TTC549 (cell line): ENCODE measurements at regions not wholly inside any gene's neighbourhood (a gene's known extent, or its start where the extent isn't known, plus 50 kb on each side); places are given as distances from the start of the nearest gene placed in this dataset.

Experiments
- FAIRE-seq: peaks from 2 replicates; lab custom pipeline; 2012; peaks lifted over from hg19 to GRCh38; lab: Jason Lieb, UNC

DNA sequence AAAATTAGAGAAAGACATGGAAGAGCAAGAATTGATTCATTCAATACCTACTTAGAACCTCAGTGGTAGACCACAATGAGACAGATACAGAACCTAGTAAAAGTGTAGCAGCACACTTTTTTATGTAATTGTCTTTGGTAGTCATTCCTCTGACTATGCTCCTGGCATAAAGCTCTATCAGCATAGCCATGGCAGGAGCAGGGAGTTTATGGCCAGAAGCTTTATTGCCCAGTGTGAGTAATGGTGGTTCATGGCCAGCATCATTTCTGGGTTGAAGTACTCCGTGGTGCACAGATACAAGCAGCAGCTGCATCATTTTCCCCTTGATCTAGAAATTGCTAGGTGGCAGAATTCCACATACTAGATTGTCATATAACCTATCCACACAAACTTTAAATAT is 352.6 kb downstream of the TBC1D4 start:
- FAIRE-seq = no peak

DNA sequence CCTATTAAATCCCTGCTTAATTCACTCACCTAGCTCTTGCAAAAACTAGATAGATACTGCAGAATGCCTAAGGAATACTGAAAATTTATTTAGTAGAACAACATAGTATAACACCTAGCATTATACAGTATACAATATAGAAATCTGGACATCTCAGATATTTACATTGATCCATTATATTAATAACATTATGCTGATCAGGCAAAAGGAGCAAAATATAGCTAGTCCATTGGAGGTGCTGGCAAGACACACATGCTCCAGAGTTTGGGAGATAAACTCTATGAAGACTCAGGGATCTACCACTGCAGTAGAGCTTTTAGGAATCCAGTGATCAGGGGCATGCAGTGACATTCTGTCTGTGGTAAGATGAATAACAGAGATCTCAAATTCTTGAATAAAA is 357.6 kb downstream of the TBC1D4 start:
- no peak for FAIRE-seq

DNA sequence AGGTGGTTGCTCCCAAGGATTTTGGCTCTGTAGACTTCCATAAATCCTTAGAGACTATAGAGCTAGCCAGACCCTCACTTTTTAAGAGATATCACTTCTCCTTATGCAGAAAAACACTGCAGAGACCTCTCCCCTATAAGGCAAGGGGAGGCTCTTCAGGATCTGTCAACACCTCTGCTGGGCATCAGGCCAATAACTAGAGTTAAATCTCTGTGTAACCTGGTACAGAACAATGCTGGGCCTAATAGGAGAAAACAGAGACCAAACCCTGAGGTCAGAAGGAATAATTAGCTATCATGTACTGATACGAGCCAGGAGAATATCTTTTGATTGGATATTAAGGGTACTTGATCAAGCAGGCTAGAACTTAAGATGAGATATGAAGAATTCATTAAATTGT is 358.5 kb downstream of the TBC1D4 start:
- FAIRE-seq = no peak

DNA sequence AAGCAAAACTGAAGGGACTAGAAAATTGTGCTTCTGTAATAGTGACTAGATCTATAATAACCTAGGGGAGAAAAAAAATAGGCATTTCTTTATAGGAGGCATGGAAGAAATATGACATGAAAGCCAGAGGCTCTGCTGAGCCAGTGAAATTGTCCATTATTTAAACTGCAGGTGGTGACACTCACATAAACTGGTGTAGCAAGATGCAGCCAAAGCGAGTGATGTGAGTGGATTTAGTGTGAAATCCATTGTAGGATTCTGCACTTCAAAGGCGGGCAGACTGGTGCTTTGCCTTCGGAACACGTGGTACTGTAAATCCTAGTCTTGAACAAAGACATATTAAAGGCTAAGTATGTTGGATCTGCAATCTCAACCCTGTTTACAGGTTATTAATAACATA is 361.9 kb downstream of the TBC1D4 start:
- no peak for FAIRE-seq

DNA sequence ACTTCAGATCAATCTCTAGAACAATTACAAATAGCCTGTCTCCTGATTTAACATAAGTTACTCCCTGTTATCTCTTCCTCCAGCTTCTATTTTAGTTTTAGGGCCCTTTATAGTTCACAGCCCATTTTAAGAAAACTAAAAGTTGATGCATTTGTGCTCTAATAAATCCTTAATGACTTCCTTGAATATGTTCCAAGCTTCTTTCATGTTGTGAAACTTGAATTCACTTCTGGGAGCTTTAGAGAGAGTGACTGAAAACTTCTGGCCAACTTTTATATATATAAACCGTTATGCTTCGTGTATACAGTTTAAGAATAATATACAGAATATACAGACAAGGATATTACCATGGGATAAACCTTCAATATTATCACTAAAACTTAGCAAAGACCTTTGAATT is 366.8 kb downstream of the TBC1D4 start:
- FAIRE-seq = no peak

DNA sequence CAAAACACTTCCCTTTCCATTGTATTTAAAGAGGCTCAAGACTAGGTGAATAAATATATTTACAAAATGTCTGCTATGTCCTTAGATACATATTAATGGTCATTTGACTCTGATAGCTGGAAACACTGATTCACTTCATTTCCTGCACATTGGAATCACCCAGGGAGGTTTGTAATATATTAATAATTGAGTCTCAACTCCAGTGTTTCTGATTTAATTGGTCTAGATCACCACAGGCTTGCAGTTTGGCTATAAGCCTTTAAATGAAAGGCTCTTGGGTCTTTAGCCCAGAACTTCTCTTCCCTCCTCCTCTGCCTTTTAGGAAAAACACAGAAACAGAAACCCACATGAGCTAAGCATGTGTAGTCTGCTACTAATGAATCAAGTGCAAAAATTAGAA is 378.0 kb downstream of the TBC1D4 start:
- FAIRE-seq = no peak

DNA sequence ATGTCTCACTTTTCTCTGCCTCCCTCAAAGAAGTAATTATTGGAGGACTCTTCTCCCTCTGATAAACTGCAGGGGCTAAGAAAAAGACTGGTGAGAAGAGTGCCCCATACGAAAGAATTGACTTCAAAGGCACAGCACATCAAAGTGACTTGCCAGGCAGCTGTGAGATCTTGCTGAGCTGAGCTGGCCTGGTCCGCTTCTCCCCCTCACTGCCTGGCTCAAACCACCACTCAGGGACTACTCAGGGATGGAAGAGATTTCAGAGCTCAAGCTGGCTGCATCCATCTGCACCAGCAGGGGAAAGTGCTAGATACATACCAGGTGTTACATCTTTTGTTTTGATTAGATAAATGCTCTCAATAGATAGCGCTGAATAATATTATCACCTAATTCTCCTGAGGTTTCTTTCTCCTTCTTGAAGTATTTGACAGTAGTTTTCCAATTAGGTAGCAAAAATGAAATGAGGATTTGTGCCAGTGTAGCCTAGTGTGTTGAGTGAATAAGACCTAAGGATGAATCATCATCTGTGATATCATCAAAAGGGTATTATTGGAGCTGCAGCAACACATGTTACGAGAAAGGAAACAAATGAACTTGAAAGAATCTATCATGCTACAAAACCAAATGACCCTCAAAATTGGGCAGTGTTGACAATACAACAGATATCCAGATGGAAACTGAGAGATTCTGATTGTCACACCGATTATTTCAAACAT is 379.8 kb downstream of the TBC1D4 start:
- FAIRE-seq = no peak

DNA sequence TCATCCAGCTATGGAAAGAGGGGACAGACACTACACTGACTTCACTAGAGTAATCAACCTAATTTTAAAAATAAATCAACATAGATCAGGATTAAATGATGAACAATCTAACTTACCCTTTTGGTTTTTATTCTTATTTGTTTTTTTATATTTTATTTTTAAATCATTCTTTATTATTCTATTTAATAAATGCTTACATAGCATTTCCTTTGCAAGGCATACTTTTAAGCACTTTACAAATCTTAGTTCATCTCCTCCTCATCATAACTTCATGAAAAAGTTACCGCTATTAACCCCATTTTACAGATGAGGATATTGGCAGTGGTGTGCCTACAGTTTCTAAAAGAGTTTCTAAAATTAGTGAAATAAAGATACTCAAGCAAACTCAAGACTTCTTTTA is 380.6 kb downstream of the TBC1D4 start:
- FAIRE-seq = no peak

DNA sequence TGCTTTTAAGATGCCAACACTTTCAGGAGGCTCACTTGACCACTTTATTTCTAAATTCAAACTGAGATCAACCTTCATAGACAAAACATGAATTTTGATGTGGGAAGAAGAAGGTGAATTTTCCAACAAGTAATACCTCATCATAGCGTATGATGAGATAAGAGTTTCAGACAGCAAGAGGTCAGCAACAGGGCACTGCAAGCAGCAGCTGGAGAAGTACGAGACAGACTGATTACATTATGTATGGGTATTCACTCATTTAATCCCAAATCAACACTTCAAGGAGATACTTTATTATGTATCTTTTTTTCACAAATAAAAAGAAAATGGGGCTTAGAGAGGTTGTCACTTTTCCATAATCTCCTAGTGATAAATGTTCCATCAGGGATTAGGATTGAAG is 389.8 kb downstream of the TBC1D4 start:
- no peak for FAIRE-seq

DNA sequence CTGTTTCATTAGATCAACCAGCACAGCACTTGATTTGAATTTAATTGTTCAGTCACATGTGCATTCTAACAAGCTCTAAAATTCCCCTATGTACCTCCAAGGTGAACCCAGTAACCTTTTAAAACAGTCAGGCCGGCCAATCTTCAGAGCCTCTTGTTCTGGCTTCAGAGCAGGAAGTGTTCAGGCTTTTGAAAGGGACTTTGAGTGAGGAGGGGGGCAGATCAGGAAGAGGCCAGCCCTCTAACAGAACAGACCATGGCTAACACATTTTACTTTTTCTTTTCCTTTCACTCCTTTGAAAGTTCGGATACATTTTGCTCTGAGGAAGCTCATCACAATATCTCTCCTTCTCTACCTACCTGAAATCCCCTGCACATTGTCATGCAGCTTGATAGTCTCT is 390.3 kb downstream of the TBC1D4 start:
- FAIRE-seq = no peak

DNA sequence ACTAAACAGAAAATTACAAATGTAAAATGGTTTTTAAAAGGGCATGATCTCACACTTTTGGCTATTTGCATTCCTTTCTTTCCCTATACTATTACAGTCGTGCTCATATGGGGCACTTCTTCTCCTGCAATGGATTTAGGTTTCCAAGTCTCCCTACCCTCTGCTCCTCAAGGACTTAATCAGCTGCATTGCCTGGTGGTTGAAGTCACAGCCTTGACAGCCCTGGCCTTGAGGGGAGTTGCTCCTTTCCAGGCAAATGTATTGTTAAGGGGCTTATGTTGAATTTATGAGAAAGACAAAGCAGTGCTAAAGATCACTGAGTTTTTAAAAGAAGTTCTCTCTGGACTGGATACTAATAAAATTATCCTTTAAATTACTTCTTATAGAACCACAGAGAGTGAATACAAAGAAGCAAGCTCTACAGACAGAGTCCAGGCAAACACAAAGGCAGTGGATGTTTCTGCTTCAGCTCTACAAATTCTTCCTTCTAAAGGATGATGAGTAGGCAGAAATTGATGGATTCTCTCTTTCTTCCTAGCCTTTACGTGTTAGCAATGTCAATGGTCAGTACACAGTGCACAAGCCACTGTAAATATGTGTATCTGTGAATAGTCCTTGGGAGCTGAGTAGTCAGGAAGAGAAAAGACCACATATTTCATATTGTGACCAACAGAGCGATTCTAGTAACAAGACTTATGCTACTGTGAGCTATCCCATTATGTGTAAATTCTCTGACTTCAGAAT is 390.9 kb downstream of the TBC1D4 start:
- FAIRE-seq = no peak

DNA sequence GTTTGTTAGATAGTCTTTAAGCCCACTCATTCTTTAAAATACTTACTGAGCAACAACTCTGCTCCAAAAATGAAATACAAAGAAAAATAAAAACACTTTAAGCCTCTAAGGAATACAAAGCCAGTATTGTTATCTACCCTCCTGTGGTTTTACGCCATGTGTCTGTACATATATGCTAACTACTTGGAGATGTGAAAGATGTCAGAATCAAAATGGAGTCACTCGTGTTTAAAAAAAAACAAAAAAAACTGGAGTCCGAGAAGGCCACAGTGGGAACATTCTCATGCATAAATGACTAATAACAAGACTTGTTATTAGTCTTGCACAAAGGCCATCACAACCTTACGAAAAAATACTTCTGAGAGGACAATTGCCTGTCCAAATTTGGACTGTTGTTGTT is 393.1 kb downstream of the TBC1D4 start:
- no peak for FAIRE-seq

DNA sequence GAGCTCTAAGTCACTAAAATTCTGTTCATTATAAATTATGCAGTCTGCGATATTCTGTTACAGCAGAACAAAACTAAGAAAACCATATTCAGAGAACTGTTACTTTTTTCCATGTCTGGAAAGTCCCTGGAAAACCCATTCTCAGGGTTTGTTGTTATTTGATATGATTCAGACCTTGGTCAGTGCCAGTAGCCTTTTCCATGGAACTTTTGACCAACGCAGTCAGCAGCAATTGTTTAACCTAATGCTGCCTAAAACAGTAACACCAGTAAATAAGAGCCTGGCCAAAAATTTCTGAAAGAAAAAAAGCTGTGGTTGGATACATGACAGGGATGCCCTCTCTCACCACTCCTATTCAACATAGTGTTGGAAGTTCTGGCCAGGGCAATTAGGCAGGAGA is 402.7 kb downstream of the TBC1D4 start:
- no peak for FAIRE-seq

DNA sequence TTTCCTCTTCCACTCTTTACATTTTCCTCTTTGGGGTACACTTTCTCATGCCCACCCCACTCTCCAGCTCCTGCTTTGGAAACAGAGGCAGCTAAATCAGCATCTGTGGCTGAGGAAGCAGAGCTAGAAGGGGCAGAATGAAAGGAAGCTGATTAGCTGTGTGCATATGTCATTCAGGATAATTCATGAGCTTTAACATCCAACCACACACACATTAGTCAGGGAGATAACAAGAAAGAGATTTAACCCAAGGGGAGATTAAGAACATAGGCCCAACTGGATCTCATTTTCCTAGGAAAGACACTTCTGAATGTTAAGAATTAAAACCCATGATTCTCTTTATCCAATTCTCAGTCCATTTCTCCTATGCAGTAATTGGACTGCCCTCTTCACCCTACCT is 405.5 kb downstream of the TBC1D4 start:
- FAIRE-seq = no peak

DNA sequence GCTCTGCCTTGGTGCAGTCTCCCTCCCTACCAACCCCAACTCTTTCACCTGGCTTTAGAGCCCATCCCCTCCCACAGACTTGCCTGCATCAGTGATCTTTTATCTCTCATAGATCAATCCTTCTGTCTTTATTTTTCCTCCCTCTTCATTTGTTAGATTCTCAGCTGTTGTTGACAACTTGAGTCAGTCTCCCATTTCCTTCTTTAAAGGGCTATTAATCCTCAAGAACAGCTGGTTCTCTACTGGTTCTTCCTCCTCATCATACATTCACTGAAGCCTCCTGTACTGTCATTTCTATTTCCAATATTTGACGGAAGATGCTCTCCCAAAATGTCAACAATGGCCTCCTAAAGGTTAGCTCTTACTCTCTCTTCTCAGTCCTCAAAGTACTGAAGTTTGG is 408.2 kb downstream of the TBC1D4 start:
- no peak for FAIRE-seq

DNA sequence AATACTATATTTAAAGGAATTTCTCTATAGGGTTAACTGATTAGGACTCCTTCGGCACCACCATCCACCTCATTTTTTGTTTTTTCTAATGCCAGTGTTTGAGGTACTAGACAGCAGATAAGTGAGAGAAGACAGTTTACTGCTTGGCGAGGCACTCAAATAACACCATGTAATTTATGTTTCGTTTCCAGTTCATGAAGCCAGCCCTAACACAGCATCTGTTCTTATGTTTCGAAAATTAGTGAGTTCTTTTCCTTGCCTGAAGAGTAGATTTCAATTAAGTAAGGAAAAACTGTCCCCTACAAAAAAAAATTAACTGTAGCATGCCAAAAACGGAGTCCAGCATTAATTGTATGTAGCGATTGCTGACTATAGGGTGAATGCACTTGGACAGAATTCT is 409.1 kb downstream of the TBC1D4 start:
- FAIRE-seq = no peak

DNA sequence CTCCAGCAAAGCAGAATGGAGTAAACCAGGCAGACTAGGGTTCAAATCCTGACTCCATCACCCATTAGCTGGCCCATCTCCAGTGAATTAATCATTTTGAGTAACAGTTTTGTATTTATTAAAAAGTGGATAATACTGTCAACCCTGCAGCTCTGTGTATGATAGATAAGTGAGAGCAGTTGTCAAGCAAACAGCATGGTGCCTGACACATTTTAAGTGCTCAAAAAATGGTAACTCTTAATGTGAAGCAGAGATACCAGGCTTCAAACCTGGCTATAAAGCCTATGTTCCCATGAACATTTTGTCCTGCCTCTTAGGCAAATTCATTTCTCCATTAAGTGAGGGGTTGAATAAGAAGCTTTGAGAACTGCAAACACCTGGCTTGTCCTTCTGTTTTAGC is 409.6 kb downstream of the TBC1D4 start:
- FAIRE-seq = no peak

DNA sequence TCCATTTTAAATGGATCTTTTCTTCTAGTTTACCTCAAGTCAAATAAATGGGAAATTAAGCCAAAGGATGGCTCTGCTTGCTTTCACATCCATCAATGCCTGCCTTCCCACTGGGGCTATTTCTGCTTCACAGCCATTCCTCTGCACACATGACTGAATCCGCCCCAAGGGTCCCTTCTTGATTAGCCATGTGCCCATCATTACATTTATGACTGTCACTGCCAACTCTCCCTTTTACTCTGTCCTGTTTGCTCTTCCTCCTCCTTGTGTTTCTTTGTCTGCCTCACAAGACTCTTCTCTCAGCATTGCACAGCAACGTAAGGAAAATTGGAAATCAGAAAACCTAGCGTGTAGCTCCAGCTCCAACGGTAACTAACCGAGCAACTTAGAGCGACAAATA is 410.2 kb downstream of the TBC1D4 start:
- FAIRE-seq = no peak

DNA sequence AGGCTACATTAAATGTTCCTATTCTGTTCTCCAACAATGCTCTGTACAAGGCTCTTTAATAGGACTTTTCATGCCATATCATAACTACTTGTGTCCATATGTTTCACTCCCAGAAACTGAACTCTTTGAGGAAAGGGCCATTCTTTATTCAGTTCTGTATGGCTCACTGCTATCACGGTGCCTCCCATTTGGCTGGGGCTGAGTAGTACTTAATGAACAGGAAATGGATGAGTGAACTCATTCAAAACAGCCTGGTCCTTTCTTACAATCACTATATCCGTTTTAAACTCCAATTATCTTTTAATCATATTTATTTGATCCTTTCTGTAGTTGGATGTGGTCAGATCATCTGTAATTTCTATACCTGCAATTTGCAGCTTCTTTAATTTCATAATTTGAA is 410.6 kb downstream of the TBC1D4 start:
- no peak for FAIRE-seq

DNA sequence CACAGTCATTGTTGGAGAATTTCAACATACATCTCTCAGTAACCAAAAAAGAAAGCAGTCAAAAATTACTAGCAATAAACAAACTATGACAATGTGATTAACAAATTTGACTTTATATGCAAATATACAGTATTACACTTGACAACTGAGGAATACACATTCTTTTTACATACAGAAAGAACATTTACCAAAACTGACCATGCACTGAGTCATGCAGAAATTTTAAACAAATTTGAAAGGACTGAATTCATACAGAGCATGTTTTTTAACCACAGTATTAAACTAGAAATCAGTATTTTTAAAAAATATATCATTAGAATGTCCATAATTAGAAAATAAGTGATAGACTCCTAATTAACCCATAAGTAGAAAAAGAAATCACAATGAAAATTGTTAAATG is 420.1 kb downstream of the TBC1D4 start:
- no peak for FAIRE-seq

DNA sequence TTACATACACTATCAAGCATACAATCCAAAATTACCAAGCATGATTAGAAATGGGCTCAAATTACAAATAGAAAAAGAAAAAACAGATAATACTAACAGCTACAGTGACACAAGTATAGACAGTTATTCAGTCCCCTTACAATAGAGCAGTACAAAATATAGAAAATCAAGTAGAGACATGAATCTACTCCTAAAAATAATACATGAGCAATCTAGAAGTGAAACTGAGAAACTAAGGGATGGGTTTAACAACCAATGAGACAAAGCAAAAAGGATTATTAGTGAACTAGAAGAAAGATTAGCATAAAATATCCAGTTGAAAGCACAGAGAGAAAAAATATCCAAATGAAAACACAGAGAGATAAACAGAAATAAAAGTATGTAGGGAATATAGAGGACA is 426.7 kb downstream of the TBC1D4 start:
- no peak for FAIRE-seq

DNA sequence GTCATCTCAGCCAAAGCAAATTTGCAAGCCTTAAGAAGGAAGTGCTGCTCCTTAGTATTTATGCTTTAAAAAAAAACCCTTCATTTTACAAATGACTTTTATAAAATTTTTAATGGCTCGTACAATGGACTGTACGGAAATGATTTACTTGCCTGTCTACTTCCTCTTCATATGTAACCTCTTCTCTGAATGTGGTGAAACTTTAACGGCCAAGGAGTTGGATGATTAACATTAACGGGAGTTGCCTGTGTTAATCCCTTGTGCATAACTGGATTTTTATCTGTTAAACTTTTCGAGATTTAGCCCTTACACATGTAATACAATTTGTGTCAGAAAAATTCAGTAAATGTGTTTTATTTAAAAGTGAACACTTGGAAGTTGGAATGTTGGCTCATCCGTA is 429.4 kb downstream of the TBC1D4 start:
- FAIRE-seq = no peak

DNA sequence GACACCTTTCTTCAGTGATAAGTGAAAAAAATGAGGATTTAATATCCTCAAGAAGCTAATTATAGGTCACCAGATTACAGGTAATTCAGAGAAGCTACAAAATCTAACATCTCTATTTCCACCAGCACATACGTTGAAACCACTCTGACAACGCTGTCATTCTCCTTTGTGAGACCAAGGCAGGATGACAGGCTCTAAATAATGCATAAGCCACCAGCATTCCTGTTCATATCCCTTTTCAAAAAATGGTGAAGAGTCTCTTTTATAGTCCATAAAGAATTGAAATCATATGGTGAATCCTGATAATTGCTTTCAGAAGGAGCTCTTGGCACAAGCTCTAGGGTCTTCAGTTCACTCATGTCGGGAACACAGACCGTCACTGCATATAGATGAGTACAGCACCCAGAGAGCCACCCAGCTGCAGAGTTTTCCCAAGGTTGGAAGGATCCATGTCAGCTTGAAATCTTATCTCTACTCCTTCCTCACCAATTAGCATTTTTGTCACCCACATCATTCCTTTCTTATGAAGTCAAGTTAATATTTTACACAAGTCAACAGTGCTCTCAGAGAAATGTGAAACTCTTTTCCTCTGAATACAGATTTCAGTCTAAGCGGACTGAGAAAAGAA is 431.4 kb downstream of the TBC1D4 start:
- no peak for FAIRE-seq
